ENCODE measurements at regions not wholly inside any gene's neighbourhood (a gene's known extent, or its start where the extent isn't known, plus 50 kb on each side); places are given as distances from the start of the nearest gene placed in this dataset.

DNA sequence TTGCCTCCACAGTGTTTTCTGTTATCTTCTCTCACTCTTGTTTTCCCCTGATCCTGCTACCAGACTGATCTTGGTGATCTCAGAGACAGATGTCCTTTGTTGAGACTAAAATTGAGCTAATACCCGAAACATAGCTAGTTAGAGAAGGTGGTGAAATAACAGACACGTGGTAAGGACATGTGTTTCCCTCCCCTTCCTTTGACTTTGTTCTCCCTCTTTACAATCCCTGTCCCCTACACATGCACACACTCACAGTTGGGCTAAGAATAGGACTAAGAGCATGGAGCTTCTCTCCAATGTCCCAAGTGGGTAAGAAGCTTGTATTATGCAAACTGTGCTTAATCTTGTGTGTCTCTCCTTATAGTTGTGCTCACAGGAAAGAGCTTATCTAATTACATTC, 1603.0 kb upstream of the C9orf72 start:
- TF ChIP-seq POLR2AphosphoS5 (IDR thresholded peaks at IDR 0.05) = no peak
- TF ChIP-seq, protein P1, sequence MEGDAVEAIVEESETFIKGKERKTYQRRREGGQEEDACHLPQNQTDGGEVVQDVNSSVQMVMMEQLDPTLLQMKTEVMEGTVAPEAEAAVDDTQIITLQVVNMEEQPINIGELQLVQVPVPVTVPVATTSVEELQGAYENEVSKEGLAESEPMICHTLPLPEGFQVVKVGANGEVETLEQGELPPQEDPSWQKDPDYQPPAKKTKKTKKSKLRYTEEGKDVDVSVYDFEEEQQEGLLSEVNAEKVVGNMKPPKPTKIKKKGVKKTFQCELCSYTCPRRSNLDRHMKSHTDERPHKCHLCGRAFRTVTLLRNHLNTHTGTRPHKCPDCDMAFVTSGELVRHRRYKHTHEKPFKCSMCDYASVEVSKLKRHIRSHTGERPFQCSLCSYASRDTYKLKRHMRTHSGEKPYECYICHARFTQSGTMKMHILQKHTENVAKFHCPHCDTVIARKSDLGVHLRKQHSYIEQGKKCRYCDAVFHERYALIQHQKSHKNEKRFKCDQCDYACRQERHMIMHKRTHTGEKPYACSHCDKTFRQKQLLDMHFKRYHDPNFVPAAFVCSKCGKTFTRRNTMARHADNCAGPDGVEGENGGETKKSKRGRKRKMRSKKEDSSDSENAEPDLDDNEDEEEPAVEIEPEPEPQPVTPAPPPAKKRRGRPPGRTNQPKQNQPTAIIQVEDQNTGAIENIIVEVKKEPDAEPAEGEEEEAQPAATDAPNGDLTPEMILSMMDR (IDR thresholded peaks at IDR 0.05) = no peak

Data from sigmoid colon (tissue), 4 donors.